NCI-H2107 treated with DMSO at 0.1 percent for 48 hours (cell line): ENCODE measurements at regions not wholly inside any gene's neighbourhood (a gene's known extent, or its start where the extent isn't known, plus 50 kb on each side); places are given as distances from the start of the nearest gene placed in this dataset.
"Not testable (repeated sequence)": the region's sequence is repeated elsewhere in the genome, so short reads cannot be mapped to it uniquely, and the experiment has no call there.

ENCODE experiments used
- DNase-seq: peaks from one replicate; lab custom pipeline; 2025; ENCODE audit not compliant: unreplicated experiment; lab: John Stamatoyannopoulos, UW

DNA sequence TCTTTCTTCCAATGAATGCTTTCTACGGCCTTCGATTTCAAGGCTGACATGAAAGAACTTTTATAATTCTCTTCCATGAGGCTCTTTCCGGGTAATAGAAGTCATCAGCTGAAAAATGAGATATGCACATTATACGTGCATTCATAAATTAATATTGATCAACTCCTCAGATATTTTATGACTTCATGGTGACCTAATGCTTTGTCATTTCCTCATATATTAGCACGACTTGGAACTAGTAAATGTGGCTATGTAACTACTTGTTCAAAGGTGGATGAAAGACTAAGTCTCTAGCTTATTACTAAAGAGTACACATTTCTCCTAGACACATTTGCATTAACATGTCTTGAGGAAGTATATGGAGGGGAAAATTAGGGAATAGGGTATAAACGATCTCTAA, 168.8 kb downstream of the HDGFL1 start:
- no peak for DNase-seq

DNA sequence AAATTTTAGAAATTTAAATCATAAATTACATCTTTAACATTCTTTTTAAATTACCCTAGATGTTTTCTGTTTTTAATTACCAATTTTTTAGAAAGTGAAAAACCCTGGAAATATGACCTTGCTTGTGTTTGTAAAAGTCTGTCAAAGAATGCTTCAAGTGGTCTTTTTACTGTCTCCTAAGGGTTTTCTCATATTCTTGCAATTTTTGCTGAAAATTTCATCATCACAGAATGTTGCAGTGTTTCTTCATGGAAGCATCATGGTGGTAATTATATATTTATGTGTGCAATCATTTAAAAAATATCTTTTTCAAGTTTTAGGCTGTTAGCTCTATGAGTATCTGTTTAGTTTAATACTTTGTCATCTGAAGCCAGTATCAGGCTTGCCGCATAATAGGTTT, 178.2 kb downstream of the HDGFL1 start:
- no peak for DNase-seq

DNA sequence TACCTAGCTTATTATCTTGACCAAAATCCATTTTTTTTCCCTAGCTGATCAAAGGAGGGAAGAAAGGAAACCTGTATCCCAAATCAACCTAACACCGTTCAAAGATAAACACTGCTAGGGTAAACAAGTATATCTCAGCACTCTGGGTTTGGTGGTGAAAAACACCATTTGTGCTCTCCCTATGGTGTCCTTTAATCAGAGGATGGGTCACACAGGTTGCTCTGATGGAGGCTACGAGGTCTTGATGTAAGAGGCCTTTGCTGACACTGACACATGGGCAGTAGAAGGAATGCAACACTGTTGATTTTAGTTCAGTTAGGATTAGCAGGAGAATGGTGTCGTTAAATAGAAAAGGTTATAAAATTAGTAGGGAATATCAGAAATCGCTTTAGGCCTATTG, 179.3 kb downstream of the HDGFL1 start:
- no peak for DNase-seq

DNA sequence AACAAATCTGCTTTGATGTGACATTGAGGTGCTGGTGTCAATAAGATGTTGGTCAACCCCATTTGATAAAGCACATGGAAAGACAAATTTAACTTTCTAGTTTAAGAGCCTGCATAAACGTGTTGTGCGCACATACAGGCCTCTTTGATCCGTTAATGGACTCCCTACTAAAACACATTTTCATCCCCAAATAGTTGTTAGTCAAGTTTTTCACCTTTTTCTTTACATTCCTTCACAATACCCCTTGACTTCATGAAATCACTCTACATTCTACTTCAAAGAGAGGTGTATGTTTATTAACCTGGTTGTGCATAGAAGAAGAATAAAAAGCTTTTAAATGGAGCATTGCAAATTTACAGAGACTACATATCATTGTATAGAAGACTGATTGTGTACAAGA, 180.3 kb downstream of the HDGFL1 start:
- DNase-seq: no peak

DNA sequence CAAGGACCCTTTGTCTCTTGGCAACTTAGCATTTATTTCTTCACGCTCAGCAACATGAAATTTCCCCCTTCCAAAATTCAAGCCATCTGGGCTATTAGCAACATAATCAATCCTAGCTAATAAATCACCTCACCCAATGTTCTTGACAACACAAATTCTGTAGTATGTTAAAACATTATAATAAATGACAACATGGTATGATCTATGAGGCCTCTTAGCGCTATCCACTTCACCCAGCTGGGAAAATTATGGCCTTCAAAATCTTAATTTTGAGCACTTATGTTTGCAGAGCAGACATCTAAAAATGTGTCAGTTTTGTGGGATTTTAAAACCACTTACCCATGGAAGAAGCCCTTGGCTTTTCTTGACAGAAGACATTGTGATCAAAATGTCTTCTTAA, 181.9 kb downstream of the HDGFL1 start:
- DNase-seq: no peak

DNA sequence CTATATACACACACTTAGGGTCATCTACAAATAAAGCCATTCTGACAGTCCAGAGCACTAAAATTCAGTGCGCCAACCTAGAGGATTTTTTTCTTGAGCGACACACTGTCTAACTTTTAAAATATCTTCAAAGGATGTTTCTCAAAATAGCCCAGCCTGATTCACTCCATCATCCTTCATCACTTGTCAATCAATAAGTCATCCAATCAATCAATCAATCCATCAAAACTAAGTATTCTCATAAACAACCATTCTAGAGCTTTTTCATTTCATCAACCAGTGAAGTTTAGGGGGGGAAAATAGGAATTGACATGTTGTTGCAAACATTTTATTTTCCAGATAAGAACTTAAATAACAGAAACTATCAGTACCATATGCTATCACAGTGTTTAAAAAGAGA, 183.2 kb downstream of the HDGFL1 start:
- DNase-seq: no peak

DNA sequence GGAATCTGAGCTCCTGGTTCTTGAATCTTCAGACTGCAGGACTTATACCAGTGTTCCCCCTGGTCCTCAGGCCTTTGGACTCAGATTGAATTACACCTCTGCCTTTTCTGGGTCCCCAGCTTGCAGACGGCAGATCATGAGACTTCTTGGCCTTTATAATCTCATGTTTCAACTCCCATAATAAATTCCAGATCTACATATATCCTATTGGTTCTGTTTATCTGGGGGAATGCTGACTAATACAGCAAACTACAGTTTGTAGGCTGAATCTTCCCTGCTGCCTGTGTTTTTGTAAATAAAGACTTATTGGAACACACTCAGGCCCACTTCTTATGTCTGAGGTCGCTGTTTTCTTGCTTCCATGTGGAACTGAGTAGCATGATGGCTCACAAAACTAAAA, 184.7 kb downstream of the HDGFL1 start:
- no peak for DNase-seq

DNA sequence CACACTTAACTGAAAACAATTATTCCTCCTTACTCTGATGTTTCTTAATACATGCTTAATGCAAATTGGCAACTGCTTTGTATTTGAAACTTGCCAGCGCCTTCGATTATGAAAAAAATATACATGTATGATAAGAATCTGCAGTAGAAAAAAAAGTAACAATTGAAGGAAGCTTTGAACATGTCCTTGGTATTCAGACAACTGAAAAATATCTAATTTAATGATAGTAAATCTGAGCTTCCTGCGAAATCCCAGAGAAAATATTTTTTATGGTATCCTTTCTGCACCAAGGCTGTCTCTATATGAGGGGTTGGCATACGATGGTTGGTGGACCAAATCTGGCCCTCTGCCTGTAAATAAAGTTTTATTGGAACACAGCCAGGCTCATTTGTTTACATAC, 186.2 kb downstream of the HDGFL1 start:
- no peak for DNase-seq

DNA sequence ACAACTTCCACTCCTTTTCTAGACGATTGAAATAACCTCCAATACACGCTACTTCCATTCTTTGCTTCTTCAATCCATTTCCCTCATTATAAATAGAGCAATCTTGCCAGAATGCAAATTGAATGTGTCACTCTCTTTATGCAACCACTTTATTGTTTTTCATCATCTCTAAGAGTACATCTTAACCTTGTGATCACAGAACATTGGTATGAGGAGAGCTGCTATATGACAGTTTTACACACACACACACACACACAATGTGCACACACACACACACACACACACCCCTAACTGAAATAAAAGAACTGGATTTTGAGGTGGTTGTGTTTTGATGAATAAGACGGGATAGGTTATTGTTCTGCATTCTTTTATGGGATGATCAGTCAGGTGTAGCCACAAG, 187.0 kb downstream of the HDGFL1 start:
- DNase-seq: no peak

DNA sequence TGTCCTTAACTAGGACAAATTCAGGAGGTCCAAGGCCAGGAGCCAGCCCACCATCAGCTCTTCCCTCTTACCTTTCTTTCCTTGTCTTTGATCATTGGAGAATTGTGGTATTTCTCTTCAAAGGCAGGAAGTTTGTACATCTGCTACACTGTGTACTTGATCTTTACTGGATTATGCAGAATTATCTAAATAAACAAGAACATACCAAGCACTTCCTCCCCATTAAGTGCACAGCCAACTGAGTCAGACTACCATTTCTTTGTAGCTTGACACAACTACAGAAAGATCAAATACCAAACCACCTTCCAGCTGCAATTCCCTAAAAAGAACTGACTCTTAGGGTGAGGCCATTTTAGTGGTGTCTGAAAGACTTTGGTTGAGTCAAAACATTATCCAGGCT, 195.1 kb downstream of the HDGFL1 start:
- no peak for DNase-seq

DNA sequence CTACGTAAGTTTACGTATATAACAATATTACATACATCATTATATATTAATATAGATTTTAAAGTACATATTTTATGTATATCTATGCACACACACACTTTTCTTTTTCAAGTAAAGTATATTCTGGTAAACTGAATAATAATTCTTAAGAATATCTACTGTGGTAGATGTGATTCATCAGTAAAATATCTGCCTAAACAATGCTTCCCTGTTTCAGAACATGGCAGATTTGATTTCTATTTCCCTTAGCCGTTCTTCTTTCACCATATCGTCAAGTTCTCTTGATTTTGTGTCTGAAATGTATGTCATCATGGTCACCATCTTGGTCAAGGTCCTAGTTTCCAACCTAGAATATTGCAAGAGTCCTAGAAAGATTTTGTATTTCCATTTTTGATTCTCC, 195.6 kb downstream of the HDGFL1 start:
- DNase-seq: no peak

DNA sequence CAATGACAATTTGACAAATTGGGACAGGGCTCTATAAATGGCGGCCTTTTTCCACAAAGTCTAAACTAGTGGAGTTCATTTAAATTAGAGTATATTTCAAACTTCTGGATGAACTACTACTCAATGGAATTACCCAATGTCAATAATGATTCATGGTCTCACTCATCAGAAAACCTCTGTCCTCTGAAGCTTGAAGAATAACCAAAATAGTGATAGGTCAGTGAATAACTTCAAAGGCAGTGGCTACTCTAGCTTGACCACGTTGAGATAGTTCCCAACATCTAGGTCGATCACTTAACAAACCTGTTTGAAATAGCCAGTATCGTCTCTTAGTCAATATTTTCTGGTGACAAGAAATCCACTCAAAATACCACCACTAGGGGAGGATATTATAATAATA, 197.6 kb downstream of the HDGFL1 start:
- DNase-seq: no peak

DNA sequence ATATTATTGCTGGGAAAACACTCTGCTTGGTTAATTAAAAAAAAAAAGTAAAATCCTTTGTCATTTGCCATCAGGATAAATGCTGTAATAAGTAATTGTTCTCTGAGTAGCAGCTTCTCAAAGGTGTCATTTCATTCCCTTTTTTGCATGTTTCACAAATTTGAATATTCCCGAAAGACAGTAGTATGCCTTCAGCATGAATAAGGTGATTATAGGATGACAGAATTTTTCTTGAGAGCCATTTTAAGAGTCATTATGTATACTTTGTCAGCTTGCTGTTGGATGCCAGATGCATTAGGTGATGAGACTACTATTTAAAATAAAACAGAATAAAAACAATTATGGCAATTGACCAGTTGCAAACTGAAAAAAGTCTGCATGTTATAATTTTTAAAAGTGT, 200.7 kb downstream of the HDGFL1 start:
- no peak for DNase-seq

DNA sequence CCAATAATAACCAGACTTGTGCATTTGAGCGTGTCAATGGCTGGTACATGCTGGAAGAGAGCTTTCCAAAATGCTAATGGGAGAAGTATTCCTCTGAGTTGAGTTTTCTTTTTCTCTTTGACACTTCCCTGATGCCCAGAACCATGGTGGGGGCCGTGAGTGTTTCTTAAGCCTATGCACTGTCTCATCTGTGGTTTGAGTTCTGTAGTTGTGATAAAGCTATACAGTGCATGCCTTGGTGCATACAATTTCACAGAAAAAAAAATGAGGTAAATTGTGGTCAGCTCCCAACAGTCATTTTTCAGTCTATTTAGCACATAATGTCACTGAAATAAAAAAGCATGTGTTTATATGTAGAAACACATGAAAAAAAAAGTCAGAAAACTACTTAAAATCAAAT, 204.8 kb downstream of the HDGFL1 start:
- no peak for DNase-seq

DNA sequence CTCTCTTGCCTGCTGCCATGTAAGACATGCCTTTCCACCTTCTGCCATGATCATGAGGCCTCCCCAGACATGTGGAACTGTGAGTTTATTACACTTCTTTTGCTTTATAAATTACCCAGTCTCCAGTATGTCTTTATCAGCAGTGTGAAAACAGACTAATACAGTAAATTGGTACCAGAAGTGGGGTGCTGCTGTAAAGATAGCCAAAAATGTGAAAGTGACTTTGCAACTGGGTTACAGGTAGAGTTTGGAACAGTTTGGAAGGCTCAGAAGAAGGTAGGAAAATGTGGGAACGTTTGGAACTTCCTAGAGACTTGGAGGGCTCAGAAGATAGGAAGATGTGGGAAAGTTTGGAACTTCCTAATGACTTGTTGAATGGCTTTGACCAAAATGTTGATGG, 209.1 kb downstream of the HDGFL1 start:
- DNase-seq: not testable (repeated sequence)

DNA sequence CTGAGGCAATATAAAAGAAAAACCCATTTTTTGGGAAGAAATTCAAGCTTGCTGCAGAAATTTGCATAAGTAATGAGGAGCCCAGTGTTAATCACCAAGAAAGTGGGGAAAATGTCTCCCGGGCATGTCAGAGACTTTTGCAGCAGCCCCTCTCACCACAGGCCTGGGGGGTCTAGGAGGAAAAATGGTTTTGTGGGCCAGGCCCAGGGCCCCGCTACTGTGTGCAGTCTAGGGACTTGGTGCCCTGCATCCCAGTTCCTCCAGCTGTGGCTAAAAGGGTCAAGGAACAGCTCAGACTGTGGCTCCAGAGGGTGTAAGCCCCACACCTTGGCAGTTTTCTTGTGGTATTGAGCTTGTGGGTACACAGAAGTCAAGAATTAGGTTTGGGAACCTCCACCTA, 209.7 kb downstream of the HDGFL1 start:
- DNase-seq: no peak

DNA sequence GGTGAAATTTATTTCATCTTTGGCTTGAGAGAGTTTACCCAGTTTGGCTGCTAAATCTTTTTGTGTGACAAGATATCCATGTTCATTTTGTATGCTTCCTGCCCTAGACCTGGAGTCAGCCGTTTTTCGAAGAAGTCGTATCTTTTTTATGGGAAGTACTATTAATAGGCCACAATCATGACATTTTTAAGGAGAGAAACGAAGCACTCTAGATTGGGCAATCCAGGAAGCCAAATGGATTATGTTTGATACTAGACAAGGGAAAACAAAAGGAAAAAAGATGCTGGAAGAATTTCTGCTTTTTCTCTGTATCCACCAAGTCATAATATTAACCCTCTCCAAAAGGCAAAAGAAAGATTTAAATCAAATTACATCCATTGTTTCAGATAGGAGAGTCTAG, 214.6 kb downstream of the HDGFL1 start:
- DNase-seq: no peak

DNA sequence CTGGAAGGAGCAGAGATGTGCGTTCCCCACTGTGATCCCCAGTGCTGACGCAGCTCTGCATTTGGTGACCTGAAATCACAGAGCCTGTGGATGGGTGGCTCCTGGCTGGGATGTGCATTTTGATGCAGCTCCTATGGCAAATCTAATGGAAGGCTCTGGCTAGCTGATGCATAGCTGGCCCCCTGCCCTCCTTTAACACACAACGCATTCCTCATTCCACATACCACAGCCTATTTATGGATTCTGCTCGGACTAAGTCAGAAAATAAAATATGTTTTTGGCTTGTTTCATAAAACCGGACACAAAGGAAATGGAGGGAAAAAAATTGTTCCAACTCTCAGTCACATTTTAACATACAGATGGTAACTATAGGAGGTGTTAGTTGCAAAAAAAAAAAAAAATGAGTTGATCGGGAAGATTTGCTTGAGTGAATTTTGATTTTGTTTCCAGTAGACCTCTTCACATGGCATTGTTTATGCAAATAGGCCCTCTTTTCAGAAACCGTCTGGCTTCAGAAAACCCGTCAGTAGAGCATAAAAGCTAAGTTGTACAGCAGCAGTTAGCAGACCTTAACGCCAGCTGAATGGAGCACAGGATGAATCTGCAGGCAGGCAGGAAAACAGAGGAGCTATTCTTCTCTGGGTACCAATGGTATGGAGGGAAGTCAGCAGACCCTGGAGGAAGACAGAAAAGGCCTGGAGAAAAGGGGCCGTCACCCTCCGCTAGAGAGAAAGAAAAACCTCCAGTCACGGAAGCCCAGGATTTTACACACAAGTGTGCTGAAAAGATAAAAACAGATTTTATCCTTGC, 215.4 kb downstream of the HDGFL1 start:
- DNase-seq: peak; percentile 18

DNA sequence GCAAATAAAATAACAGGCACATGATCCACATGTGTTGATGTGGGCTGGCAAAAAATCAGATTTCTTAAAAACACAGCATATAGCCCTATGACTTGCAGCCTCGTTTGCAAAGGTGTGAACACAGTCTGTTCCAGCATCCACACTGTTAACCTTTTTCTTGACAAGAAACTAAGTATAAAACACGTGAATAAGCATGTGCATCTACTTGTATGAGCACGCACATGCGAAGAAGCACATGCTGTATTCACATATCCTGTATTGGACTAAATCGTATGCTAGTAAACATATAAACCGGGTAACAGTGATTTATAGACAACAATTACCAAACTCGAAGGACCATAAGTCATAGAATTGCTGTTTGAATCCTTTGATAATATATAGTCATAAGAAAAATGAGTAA, 218.7 kb downstream of the HDGFL1 start:
- DNase-seq: no peak

DNA sequence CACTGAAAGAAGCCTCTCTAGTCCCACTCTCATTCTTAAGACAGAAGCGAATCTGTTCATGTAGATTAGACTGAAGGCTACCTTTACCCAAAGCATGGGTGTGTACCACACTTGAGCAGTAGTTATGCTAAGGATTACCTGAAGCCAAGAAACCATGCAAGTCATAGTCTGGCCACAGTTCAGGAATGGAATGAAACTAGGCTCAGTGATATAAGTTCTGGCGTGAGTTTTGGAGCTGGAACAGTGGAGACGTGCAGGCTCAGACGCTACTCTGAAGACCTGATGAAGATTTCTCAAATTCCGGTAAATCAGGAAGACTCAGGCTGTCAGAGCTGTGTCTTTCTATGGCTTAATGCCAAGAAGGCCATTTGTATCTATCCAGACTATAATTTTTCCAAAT, 219.9 kb downstream of the HDGFL1 start:
- DNase-seq: no peak

DNA sequence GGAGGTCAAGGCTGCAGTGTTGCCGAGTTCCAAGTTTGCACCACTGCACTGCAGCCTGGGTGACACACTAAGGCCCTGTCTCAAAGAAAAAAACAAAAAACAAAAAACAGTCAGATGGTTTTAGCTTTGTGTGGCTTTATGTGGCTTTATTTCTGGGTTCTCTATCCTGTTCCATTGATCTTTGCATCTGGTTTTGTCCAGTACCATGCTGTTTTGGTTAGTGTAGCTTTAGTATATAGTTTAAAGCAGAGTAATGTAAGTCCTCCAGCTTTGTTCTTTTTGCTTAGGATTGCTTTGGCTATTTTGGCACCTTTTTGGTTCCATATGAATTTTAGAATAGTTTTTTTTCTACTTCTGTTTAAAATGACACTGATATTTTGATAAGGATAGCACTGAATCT, 225.5 kb downstream of the HDGFL1 start:
- DNase-seq: no peak

DNA sequence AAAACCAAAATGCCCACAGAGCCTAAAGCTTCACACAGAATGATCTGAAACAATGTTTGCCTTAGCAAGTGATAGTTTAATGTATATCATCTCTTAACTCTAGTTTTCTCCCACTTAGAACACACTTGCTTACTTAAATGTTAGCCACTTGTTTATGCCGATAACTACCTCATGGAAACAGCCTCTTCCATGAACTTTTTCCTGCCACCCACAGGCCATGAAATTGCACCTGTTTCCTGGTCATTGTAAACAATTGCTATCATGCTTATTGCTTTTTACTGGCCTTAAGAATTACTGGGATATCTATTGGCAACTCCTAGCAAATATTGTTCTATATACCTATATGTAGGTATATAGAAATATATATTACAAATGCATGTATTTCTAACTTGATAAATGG, 231.1 kb downstream of the HDGFL1 start:
- DNase-seq: no peak

DNA sequence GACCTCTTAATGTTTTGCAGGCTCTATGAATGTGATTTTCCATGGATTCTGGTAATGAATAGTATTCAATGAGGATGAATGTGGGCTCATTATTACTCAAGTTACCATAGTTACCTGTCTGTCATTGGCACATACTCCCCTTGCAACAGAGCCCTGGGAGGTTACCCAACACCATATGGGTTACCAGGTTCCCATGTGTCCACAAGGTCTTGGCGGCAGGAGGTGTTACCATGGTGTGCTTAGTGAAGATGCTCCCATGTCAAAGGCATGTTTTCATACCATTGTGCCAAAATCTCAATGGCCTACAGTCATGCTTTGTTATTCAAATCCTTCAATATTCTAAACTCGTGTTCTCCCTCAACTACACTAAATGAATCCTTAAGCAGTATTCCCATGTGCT, 232.5 kb downstream of the HDGFL1 start:
- DNase-seq: no peak
